PC-3 (cell line): ENCODE measurements at regions not wholly inside any gene's neighbourhood (a gene's known extent, or its start where the extent isn't known, plus 50 kb on each side); places are given as distances from the start of the nearest gene placed in this dataset.

Experiments
- ATAC-seq: fragments of 200-7000 bp; cut with Tn5 transposase; 2 replicates; pipeline ENCODE4 v1.9.1; 2020; ENCODE audit warnings: mild to moderate bottlenecking, moderate library complexity
- BruUV-seq: library from RNA; stranded (reverse); fragments of 400-500 nt; replicated peaks from 2 replicates; lab custom pipeline; 2021; lab: Mats Ljungman, UMichigan
- CTCF ChIA-PET: fragments of 300-600 bp; sonication (Branson Sonifier 250); formaldehyde crosslinking; loops from one replicate; lab custom pipeline; 2022; ENCODE audit warnings: antibody characterized with exemption; lab: Charles Lee
- POLR2A ChIA-PET: fragments of 300-600 bp; sonication (Branson Sonifier 250); formaldehyde crosslinking; loops from one replicate; lab custom pipeline; 2022; ENCODE audit warnings: antibody characterized with exemption; ENCODE audit not compliant: unreplicated experiment; lab: Charles Lee
- DNase-seq: peaks from one replicate; pipeline ENCODE4 v3.0.0-alpha.2; 2015
- H2AFZ ChIP-seq: fragments of 300-600 bp; sonication (generic); 2 replicates; pipeline ENCODE4 v1.6.0; 2016; ENCODE audit warnings: antibody characterized with exemption, low read length
- H3F3A ChIP-seq: fragments of 300-600 bp; sonication (generic); one replicate; pipeline ENCODE4 v1.6.0; 2017; ENCODE audit warnings: antibody characterized with exemption, low read length, control low read depth, mild to moderate bottlenecking; ENCODE audit not compliant: unreplicated experiment
- H3K27ac ChIP-seq: fragments of 300-600 bp; sonication (generic); 2 replicates; pipeline ENCODE4 v1.5.1; 2016; ENCODE audit warnings: mild to moderate bottlenecking, low read length
- H3K27me3 ChIP-seq: fragments of 300-600 bp; sonication (generic); 2 replicates; pipeline ENCODE4 v1.6.1; 2016; ENCODE audit warnings: low read length, mixed read lengths
- H3K36me3 ChIP-seq: fragments of 300-600 bp; sonication (generic); 2 replicates; pipeline ENCODE4 v1.6.1; 2016; ENCODE audit warnings: low read depth, mixed run types, low read length, mixed read lengths
- H3K4me1 ChIP-seq: fragments of 300-600 bp; sonication (generic); 2 replicates; pipeline ENCODE4 v1.5.1; 2016; ENCODE audit warnings: low read length; ENCODE audit not compliant: insufficient read depth
- H3K4me2 ChIP-seq: fragments of 300-600 bp; sonication (generic); 2 replicates; pipeline ENCODE4 v1.6.0; 2016; ENCODE audit warnings: low read length
- H3K4me3 ChIP-seq: fragments of 300-600 bp; sonication (generic); 2 replicates; pipeline ENCODE4 v1.5.1; 2016; ENCODE audit warnings: mild to moderate bottlenecking, low read length, mixed read lengths
- H3K79me2 ChIP-seq: fragments of 300-600 bp; sonication (generic); 2 replicates; pipeline ENCODE4 v1.6.1; 2017; ENCODE audit warnings: low read length, mixed read lengths
- H3K9ac ChIP-seq: fragments of 300-600 bp; sonication (generic); 2 replicates; pipeline ENCODE4 v1.6.0; 2016; ENCODE audit warnings: mild to moderate bottlenecking, low read length
- H3K9me2 ChIP-seq: fragments of 300-600 bp; sonication (generic); replicated peaks from 2 replicates; pipeline ENCODE4 v1.6.1; 2016; ENCODE audit warnings: mixed run types, low read length, mixed read lengths
- H3K9me3 ChIP-seq: fragments of 300-600 bp; sonication (generic); 2 replicates; pipeline ENCODE4 v1.6.1; 2016; ENCODE audit warnings: low read length, mixed read lengths
- H4K20me1 ChIP-seq: fragments of 300-600 bp; sonication (generic); 2 replicates; pipeline ENCODE4 v1.6.1; 2016; ENCODE audit warnings: low read length, mixed read lengths
- EZH2 ChIP-seq: fragments of 300-600 bp; sonication (generic); IDR thresholded peaks from one replicate; pipeline ENCODE4 v1.6.1; 2017; ENCODE audit warnings: antibody characterized with exemption, mild to moderate bottlenecking, low read length; ENCODE audit not compliant: unreplicated experiment
- EZH2phosphoT487 ChIP-seq: fragments of 300-600 bp; sonication (generic); IDR thresholded peaks from 2 replicates; pipeline ENCODE4 v1.6.1; 2018; ENCODE audit warnings: mild to moderate bottlenecking, antibody characterized with exemption, low read length, borderline replicate concordance
- intact Hi-C: fragments of 100-400 bp; cut with micrococcal nuclease; formaldehyde crosslinking; loops from 2 replicates; pipeline ENCODE4 v1.9.0; 2023
- TF ChIP-seq, protein P1 (sequence below): fragments of 300-600 bp; sonication (generic); conservative IDR thresholded peaks from 2 replicates; pipeline ENCODE4 v1.5.1; 2017; ENCODE audit warnings: antibody characterized with exemption, low read depth, mild to moderate bottlenecking, low read length

- no peak for ATAC-seq
- intact Hi-C loops, result no loop called here
- H3K36me3 ChIP-seq, result no peaks in the 10 kb centered on the region
- ChIA-PET POLR2A (no interaction called here), CTCF (no interaction called here)
- no peak overlapping the region for H3K4me2 ChIP-seq
- H3F3A ChIP-seq, result no peaks in the 10 kb centered on the region
- DNase-seq, result no peak
- TF ChIP-seq EZH2, result no peak
- TF ChIP-seq EZH2phosphoT487, result no peak
- TF ChIP-seq, protein P1, sequence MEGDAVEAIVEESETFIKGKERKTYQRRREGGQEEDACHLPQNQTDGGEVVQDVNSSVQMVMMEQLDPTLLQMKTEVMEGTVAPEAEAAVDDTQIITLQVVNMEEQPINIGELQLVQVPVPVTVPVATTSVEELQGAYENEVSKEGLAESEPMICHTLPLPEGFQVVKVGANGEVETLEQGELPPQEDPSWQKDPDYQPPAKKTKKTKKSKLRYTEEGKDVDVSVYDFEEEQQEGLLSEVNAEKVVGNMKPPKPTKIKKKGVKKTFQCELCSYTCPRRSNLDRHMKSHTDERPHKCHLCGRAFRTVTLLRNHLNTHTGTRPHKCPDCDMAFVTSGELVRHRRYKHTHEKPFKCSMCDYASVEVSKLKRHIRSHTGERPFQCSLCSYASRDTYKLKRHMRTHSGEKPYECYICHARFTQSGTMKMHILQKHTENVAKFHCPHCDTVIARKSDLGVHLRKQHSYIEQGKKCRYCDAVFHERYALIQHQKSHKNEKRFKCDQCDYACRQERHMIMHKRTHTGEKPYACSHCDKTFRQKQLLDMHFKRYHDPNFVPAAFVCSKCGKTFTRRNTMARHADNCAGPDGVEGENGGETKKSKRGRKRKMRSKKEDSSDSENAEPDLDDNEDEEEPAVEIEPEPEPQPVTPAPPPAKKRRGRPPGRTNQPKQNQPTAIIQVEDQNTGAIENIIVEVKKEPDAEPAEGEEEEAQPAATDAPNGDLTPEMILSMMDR, result no peak
- no peak overlapping the region for H3K9ac ChIP-seq
- no peaks in the 10 kb centered on the region for H4K20me1 ChIP-seq
- no peak overlapping the region for H3K27ac ChIP-seq
- H3K4me3 ChIP-seq, result no peak overlapping the region
- no peaks in the 10 kb centered on the region for H3K4me1 ChIP-seq
- no peaks in the 10 kb centered on the region for H3K9me2 ChIP-seq
- peaks cover 73% of the 10 kb centered on the region for H3K27me3 ChIP-seq
- no peaks in the 10 kb centered on the region for H3K9me3 ChIP-seq
- no peaks in the 10 kb centered on the region for H3K79me2 ChIP-seq
- BruUV-seq, result no TSS peak
- no peak overlapping the region for H2AFZ ChIP-seq
Observed at GRCh38 chr5:38187532-38187931, 70.8 kb upstream of the EGFLAM start.

DNA sequence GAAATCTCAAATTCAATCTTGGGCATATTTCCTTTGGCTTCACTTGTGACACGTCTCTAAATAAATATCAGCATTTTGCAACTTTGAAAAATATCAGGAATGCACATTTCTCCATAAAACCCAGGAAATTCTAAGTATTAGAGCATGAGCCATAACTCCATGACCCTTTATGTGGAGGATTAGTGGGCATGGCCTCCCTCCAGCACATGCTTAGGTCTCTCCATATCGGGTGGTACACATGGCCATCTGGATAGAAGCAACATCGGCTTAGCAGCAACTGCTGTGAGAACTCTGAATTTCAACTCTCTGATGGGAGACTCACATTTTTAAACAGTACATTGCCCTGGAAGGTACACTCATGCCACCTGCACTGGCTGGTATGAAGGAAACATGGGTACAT, 73.7 kb upstream of the EGFLAM start:
- no peaks in the 10 kb centered on the region for H3K4me1 ChIP-seq
- no peaks in the 10 kb centered on the region for H3K9me3 ChIP-seq
- DNase-seq (no peak), ATAC-seq (no peak)
- TF ChIP-seq EZH2phosphoT487 (no peak), EZH2 (no peak)
- TF ChIP-seq, protein P1, result no peak
- no peaks in the 10 kb centered on the region for H3K36me3 ChIP-seq
- no peaks in the 10 kb centered on the region for H3K79me2 ChIP-seq
- peaks cover 71% of the 10 kb centered on the region for H3K27me3 ChIP-seq
- H3K9ac ChIP-seq, result no peak overlapping the region
- no peaks in the 10 kb centered on the region for H4K20me1 ChIP-seq
- no peak overlapping the region for H3K27ac ChIP-seq
- ChIA-PET CTCF (no interaction called here), POLR2A (no interaction called here)
- no peak overlapping the region for H2AFZ ChIP-seq
- no TSS peak for BruUV-seq
- intact Hi-C loops, result no loop called here
- H3F3A ChIP-seq, result no peaks in the 10 kb centered on the region
- no peaks in the 10 kb centered on the region for H3K9me2 ChIP-seq
- no peak overlapping the region for H3K4me2 ChIP-seq
- no peak overlapping the region for H3K4me3 ChIP-seq

DNA sequence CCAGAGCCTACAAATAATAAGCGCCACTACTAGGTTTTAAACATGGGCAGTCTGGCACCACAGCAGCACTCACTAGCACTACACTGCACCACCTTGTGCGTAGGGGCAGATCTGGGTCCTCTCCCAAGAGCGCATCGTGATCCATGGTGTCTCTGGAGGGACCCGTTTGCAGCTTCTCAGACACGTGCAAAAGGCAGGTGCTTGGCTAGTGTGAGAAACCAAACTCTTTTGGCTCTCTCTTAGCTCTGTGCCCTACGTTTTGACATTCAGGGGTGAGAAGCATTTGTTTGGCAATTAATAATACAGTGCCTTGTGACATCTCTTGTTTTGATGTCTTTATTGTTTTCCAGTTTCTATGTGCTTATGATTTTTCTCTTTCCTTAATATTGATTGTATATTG, 75.4 kb upstream of the EGFLAM start:
- TF ChIP-seq, protein P1, result no peak
- ATAC-seq, result no peak
- ChIA-PET CTCF (no interaction called here), POLR2A (no interaction called here)
- H3K4me1 ChIP-seq, result no peaks in the 10 kb centered on the region
- intact Hi-C loops, result no loop called here
- H3K4me2 ChIP-seq, result no peak overlapping the region
- H3K9me2 ChIP-seq, result no peaks in the 10 kb centered on the region
- no peak overlapping the region for H2AFZ ChIP-seq
- no peak for DNase-seq
- BruUV-seq, result no TSS peak
- H3K9ac ChIP-seq, result no peak overlapping the region
- no peaks in the 10 kb centered on the region for H3K79me2 ChIP-seq
- no peak overlapping the region for H3K27ac ChIP-seq
- no peak overlapping the region for H3K4me3 ChIP-seq
- no peaks in the 10 kb centered on the region for H3F3A ChIP-seq
- peaks cover 69% of the 10 kb centered on the region for H3K27me3 ChIP-seq
- H3K9me3 ChIP-seq, result no peaks in the 10 kb centered on the region
- H3K36me3 ChIP-seq, result no peaks in the 10 kb centered on the region
- no peaks in the 10 kb centered on the region for H4K20me1 ChIP-seq
